GM12878 (cell line): ENCODE measurements at regions not wholly inside any gene's neighbourhood (a gene's known extent, or its start where the extent isn't known, plus 50 kb on each side); places are given as distances from the start of the nearest gene placed in this dataset.

Experiments used
- CTCF ChIP-seq, 3 experiments: IDR thresholded peaks in 2 of 3; conservative IDR thresholded peaks in 1 of 3; 2 replicates each; pipeline ENCODE4 v1.5.1; 2011; ENCODE audit warnings: low read depth in 3 of 3, low read length in 3 of 3, mild to moderate bottlenecking in 3 of 3, control low read depth in 2 of 3, moderate library complexity in 2 of 3, inconsistent platforms in 1 of 3, mixed read lengths in 1 of 3; ENCODE audit not compliant: control insufficient read depth in 2 of 3, insufficient read depth in 1 of 3; ENCODE audit errors: extremely low read depth in 1 of 3
- CUX1 ChIP-seq: IDR thresholded peaks from 2 replicates; pipeline ENCODE4 v1.6.1; 2012; ENCODE audit warnings: improper control_type of control experiment, low read depth, low read length; ENCODE audit not compliant: insufficient replicate concordance
- MYC ChIP-seq: IDR thresholded peaks from 2 replicates; pipeline ENCODE4 v1.6.1; 2011; ENCODE audit warnings: mild to moderate bottlenecking, low read length, moderate library complexity, inconsistent platforms; ENCODE audit not compliant: insufficient read depth, insufficient replicate concordance, insufficient read length, severe bottlenecking
- SKIL ChIP-seq: fragments of 450-650 bp; IDR thresholded peaks from 2 replicates; pipeline ENCODE4 v1.6.1; 2017; ENCODE audit warnings: mild to moderate bottlenecking, low read depth, inconsistent platforms; ENCODE audit not compliant: poor library complexity, severe bottlenecking
- SREBF1 ChIP-seq: IDR thresholded peaks from 2 replicates; pipeline ENCODE4 v1.6.1; 2012; ENCODE audit warnings: mild to moderate bottlenecking, low read length
- ZZZ3 ChIP-seq: IDR thresholded peaks from 2 replicates; pipeline ENCODE4 v1.6.1; 2011; ENCODE audit warnings: low read depth; ENCODE audit not compliant: control insufficient read depth, insufficient read length

- TF ChIP-seq CUX1 (no peak), SKIL (no peak), MYC (no peak), ZZZ3 (no peak), CTCF (IDR thresholded peaks at IDR 0.05 in 2 of 3, conservative IDR thresholded peaks at IDR 0.05 in 1 of 3; ENCODE audit: control insufficient read depth in 2 of 3, extremely low read depth in 1 of 3, insufficient read depth in 1 of 3, low read depth in 3 of 3, low read length in 3 of 3) (peak; percentile 61 to 76 (median 70); a peak in 5 of 6 replicates), SREBF1 (no peak)
Measured at GRCh38 chr17:71472809-71473789, 647.7 kb upstream of the SOX9 start (continued).
